HG03025 (cell line): ENCODE measurements at regions not wholly inside any gene's neighbourhood (a gene's known extent, or its start where the extent isn't known, plus 50 kb on each side); places are given as distances from the start of the nearest gene placed in this dataset.

Experiments
- ATAC-seq: cut with Tn5 transposase; IDR thresholded peaks from one replicate; pipeline ENCODE4 v1.9.1; 2021; ENCODE audit warnings: mild to moderate bottlenecking, moderate library complexity; ENCODE audit not compliant: unreplicated experiment, low FRiP score

DNA sequence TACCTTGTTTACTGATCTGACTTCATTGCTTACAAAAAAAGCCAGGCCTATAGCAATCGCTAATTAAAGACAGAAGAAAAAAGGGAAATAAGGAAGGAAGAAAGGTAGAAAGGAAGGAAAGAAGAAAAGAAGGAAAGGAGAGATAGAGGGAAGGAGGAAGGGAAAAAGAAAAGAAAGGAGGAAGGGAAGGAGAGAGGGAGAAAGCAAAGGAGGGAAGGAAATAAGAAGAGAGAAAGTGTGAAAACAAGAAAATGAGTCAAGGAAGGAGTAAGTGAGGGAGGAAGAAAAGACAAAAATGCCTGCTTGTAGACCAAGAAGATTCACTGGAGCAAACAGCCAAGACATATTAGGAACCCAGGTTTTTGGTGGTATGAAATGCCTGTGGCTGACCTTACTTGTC, 57.0 kb upstream of the MAGEB16 start:
- no peak for ATAC-seq

DNA sequence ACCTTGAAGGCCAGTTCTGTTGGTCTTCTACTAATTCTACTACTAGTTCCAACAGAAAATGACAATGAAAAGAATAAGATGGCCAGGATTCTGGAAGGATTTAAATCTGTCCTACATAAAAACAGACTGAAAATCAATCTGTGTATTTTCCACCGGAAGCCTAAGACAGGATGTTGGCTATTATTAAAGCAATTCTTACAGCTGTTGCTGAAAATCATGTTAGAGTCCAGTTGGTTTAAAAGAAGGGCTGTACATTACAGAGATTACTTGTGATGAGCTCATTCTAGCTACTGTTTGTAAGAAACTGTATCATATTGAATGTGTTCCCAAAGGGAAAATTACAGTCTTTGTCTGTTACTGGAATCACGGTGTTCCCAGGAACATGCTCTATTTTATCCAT, 54.8 kb upstream of the MAGEB16 start:
- ATAC-seq, result no peak
